Amniotic epithelial cell (primary cell): ENCODE measurements at regions not wholly inside any gene's neighbourhood (a gene's known extent, or its start where the extent isn't known, plus 50 kb on each side); places are given as distances from the start of the nearest gene placed in this dataset.
"Not testable (repeated sequence)": the region's sequence is repeated elsewhere in the genome, so short reads cannot be mapped to it uniquely, and the experiment has no call there.

Experiments
- DNase-seq: peaks from one replicate; pipeline ENCODE4 v3.0.0-alpha.2; 2010; ENCODE audit warnings: low read depth

- DNase-seq = no peak
Measured at GRCh38 chr10:131532745-131533341, 221.3 kb upstream of the TCERG1L start.

GRCh38 chr10:131533846-131534526, 222.5 kb upstream of the TCERG1L start:
- no peak for DNase-seq

GRCh38 chr10:131534836-131535235, 223.3 kb upstream of the TCERG1L start:
- no peak for DNase-seq

GRCh38 chr10:131536676-131537075, 225.2 kb upstream of the TCERG1L start:
- DNase-seq = no peak

- DNase-seq = no peak
Measured at GRCh38 chr10:131537281-131537680, 225.8 kb upstream of the TCERG1L start.

- no peak for DNase-seq
Measured at GRCh38 chr10:131544495-131544894, 233.0 kb upstream of the TCERG1L start.

GRCh38 chr10:131546086-131546810, 234.7 kb upstream of the TCERG1L start:
- DNase-seq = no peak

- DNase-seq = no peak
Measured at GRCh38 chr10:131547129-131547799, 235.7 kb upstream of the TCERG1L start.

GRCh38 chr10:131548176-131548575, 236.7 kb upstream of the TCERG1L start:
- DNase-seq = no peak

- DNase-seq = no peak
Measured at GRCh38 chr10:131549116-131549515, 237.6 kb upstream of the TCERG1L start.

GRCh38 chr10:131553121-131553520, 241.6 kb upstream of the TCERG1L start:
- DNase-seq = no peak

- no peak for DNase-seq
Measured at GRCh38 chr10:131553581-131553980, 242.1 kb upstream of the TCERG1L start.

- DNase-seq = no peak
Measured at GRCh38 chr10:131554821-131555220, 243.3 kb upstream of the TCERG1L start.

GRCh38 chr10:131555406-131555805, 243.9 kb upstream of the TCERG1L start:
- DNase-seq = no peak

- no peak for DNase-seq
Measured at GRCh38 chr10:131556061-131556896, 244.8 kb upstream of the TCERG1L start.

GRCh38 chr10:131556897-131557495, 245.5 kb upstream of the TCERG1L start:
- no peak for DNase-seq

- not testable (repeated sequence) for DNase-seq
Measured at GRCh38 chr10:131557956-131558355, 246.4 kb upstream of the TCERG1L start.

GRCh38 chr10:131559450-131559911, 248.0 kb upstream of the TCERG1L start:
- no peak for DNase-seq

GRCh38 chr10:131560166-131560565, 248.6 kb upstream of the TCERG1L start:
- DNase-seq = no peak

GRCh38 chr10:131560706-131561355, 249.3 kb upstream of the TCERG1L start:
- DNase-seq = no peak

- no peak for DNase-seq
Measured at GRCh38 chr10:131561897-131562296, 250.4 kb upstream of the TCERG1L start.
